HG03432 (cell line): ENCODE measurements at regions not wholly inside any gene's neighbourhood (a gene's known extent, or its start where the extent isn't known, plus 50 kb on each side); places are given as distances from the start of the nearest gene placed in this dataset.

ENCODE experiments used
- ATAC-seq: cut with Tn5 transposase; IDR thresholded peaks from one replicate; pipeline ENCODE4 v1.9.1; 2021; ENCODE audit warnings: mild to moderate bottlenecking, moderate library complexity; ENCODE audit not compliant: unreplicated experiment

DNA sequence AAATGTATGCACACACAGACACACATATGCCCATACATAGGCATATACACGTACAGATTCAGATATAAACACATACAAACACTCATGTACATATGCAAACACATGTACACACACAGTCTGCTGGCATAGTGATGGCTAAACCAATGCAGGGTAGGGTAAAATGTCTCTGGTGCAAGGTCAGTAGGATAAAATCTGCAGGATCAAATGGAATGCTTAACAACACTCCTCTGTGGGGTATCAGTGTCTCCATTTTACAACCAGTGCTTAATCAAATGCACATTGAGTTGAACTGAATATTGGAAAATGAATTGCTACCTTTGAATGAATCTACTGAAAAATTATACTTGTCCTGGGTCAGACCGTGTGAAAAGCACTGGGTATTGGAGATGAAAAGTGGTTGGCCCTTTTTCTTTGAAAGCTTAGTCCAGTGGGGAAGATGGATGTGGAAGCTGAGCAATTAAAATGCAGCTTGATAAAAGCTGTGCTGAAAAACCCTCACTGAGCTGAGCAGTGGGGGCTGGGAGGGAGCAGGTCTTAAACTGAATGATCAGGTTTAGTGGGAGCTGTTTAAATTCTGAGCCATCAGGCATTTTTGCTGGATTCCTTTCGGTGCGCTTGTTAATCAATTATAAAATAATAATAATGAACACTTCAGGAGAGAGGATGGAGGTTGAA, 314.7 kb downstream of the HAPSTR1 start:
- ATAC-seq = no peak

DNA sequence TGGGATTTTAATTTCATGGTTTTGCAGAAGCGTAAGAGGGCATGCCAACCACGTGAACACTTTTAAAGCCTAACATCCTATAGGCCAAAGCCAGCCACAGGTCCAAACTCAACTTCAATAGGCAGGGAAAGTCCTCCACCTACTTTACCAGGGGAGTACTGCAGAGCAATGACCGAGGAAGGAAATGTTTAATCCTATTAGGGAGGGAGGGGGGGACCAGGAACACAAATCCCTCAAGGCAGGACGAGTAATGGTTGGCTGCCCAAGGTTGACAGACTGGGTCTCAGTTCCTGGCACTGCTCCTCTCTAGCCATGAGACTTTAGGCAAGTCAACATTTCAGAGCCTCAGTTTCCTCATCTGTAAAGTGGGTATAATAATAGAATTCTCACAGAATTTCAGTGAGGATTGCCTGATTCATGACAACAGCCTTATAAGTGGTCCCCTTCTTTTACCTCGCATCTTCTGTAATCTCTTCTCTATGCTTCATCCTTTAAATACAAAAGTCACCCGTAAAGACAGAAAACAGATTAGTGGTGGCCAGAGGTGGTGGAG, 315.8 kb downstream of the HAPSTR1 start:
- no peak for ATAC-seq

DNA sequence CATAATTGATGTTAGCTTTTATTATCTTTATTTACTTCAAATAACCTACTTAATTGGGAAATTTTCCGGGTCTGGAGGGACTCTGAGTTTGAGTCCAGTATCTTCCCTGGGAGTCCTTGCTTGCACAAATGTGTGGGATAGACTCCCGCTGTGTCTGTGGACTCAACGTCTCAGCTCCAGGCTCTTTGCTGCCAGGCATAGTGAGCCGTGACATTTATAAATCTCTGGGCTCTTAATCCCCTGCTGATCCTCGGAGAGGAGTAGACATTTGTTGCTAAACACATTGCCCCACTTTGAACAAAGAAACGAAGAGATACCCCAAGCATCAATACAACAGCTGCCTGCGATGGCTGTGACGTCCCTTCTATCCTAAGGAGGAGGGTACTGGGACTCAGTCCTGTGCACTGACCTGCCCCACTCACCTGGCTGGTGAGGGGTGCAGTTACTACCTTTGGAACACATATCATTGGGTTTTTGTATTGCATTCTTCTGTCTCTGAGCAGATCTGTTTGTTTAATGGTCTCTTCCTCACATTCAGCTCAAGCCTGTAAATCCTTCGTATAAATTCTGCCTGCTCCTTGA, 316.9 kb downstream of the HAPSTR1 start:
- ATAC-seq = no peak

DNA sequence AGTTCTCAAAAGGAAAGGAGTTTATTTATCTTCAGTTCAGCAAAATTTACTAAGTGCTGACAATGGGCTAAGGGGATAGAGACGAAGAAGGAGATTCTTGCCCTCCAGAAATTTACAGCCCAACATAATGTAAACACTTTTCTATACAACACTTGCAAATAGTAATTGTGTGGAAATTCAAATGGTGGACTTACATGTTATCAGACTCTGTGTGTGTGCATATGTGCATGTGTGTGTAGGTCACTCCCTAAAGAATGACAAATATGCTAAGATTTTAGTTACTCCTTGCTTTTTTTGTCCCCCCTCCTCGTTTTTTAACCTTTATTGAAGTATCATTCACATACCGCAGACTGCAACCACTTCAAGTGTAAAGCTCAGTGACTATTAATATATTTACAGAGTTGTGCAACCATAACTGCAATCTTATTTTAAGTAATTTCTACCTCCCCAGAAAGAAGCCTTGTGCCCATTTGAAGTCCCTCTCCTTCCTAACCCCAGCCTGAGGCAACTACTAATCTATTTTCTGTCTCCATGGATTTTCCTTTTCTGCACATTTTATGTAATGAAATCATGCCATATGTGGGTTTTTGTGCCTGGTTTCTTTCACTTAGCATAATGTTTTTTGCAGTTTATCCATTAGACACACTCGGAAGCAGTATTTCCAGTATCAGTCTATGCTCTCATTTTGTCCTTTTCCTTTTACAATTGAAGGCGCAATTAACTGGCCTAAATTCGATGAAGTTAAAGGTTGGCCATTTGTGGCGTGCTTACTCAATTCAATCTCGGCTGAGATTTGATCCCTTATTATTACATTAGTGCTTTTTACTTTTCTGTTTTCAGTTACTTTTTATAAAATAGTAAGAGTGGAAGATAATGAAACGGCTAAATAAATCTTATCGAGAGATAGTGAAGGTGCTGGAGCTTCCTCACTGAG, 318.4 kb downstream of the HAPSTR1 start:
- no peak for ATAC-seq

DNA sequence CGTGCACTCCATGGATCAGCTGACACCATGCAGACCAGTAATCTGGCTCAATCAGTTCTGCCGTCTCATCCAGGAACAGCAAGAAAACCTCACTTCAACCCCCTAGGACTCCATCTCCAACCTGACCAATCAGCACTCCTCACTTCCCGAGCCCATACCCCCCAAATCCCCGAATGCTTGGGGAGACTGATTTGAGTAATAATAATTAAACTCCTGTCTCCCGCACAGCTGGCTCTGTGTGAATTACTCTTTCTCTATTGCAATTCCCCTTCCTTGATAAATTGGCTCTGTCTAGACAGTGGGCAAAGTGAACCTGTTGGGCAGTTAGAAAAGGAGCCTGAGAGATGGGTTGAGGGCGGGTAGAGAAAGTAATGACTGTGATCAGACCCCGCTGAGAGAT, 320.0 kb downstream of the HAPSTR1 start:
- no peak for ATAC-seq

DNA sequence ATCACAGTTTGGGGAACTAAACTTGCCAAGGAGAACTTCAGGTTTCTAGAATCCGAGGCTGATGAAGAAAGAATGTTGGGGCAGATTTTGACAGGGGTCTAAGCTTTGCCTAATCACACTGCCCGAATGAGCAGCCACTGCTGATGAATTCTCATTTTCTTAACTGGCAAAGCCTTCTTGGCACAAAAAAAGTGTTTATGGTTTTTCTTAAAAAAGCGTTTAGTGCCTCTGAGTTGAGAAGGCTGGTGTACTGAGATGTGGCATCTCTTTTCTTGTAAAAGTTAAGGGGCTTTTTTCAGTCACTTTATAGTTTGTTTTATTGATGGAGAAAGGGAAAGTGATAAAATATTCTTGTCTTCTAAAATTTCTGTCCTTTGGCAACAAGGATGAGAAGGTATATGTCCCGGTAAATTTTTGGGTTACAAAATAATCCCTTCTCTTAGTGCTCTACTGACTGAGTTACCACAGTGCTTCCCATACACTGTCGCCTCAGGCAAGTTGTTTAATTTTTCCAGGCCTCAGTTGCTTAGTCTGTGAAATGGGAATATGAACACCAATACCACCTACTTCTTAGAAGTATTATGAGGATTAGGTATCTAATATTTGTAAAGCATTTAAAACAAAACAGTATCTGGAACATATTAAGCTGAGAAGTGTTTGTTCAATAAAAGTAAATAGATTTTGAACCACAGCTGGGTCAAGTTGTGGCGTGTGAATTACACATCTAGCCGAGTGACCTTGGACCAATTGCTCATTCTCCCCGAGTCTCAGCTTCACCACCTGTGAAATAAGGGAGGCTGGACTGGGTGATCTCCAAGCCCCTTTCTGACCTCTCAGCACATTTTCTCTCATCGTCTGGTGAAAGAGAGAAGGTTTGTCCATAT, 320.8 kb downstream of the HAPSTR1 start:
- no peak for ATAC-seq

DNA sequence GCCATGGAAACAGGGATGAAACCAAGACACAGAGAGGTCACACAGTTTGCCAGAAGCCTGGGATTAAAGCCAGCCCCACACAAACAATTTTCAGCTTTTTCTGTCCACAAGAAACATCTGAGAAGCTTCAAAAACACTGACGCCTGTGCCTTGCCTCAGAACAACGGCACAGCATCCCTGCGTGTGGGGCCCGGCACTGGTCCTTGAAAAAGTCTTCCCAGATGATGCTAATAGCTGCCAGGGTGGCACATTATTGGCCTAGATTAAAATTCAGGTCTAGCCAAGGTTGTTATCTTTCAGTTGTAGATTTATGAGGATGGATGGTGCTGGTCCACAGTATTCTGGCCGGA, 321.4 kb downstream of the HAPSTR1 start:
- ATAC-seq = no peak

DNA sequence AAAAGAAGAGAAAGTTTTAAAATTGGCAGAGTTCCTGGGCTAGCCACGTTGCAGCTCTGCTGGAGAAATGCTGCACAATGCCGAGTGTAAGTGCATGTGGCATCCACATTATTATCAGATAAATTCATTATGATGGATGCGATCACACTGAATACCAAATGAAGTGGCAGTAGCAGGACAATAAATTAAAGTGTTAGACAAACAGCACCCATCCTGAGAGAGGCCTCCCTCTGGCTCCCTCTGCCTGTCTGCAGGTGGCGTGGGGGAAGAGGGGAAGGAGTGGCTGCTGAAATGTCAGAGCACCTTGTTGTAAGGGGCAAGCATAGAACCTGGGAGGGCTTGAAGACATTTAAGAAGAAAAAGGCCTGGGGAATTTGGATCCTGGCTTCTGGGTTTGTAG, 324.1 kb downstream of the HAPSTR1 start:
- ATAC-seq = no peak

DNA sequence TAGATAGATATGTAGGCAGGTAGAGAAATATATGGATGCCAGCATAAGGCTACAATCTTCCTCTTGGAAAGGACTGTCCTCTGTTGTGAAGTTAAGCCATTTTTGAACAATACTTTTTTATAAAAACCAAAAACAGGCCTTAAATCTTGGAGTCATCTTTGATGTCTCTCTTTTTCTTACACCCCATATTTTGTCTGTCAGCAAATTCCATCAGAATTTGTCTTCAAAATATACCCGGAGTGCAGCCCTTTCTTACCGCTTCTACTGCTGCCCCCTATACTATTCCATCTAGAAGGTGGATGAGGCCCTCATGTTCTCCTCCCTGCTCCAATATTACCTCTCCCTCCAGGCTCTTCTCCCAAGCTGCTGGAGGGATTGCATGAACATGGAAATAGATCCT, 326.5 kb downstream of the HAPSTR1 start:
- no peak for ATAC-seq

DNA sequence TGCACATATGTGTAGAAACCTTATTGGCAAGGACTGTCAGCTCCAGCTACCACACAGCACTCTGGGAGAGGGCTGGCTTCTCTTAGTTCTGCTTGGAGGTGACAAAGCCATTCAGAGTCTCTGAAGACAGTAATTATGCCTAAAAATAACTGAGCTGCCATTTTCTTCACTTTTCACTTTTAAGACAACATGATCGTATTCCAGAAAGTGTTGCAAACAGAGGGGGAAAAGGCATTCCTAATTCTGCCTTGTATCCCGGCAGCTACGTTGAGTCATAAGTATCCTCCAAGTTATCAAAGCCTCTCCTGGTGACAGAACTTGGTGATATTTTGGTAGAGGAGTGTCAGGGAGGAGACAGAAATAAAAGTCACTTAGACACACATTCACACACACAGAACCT, 327.7 kb downstream of the HAPSTR1 start:
- no peak for ATAC-seq

DNA sequence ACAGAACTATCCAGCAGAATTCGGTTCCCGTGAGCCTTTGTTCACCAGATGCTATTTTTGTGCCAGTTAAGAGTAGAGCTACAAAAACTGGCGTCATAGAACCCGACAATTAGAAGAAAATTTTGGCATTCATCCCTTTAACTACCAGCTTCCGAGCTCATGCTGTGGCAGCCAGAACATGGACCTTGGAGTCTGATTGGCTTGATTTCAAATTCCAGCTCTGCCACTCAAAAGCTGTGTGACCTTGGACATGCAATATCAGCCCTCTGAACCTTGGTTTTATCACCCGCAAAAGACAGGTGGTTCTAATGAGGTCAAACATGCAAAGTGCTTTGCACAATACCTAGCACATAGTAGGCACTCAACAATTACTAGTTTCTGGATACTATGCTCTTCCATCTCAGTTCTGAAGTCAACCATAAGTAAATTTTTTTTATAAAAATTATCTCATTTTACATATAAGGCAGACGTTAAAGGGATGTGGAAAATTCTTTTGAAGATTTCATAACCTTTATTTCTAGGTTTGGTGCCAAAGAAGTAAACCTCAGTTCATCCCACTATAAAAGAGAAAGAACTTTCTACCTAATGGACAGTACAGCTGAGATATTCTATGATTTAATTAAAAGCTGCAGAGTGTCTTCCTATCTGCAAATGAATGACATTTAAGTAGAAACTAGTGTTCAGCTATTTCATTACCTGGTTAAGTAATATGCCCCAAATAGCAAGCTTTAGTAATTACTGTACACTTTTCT, 331.5 kb downstream of the HAPSTR1 start:
- no peak for ATAC-seq

DNA sequence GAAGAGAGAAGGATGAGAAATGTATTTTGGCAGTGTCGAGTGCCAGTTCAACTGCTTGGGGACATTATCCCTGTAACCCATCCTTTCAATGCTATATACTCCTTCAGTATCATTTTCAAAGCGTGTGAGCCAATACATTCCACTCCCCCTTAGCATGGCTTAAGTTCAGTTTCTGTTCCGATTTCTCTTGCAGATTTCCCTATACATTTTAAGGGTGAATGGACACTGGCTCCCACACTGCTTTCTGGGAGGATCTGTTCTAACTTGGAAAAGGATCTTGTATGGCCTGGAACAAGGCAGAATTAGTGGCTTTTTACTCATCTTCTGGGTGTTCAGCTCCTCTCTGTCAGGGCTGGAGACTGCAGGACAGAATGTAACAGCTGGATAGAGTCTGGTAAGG, 333.8 kb downstream of the HAPSTR1 start:
- no peak for ATAC-seq

DNA sequence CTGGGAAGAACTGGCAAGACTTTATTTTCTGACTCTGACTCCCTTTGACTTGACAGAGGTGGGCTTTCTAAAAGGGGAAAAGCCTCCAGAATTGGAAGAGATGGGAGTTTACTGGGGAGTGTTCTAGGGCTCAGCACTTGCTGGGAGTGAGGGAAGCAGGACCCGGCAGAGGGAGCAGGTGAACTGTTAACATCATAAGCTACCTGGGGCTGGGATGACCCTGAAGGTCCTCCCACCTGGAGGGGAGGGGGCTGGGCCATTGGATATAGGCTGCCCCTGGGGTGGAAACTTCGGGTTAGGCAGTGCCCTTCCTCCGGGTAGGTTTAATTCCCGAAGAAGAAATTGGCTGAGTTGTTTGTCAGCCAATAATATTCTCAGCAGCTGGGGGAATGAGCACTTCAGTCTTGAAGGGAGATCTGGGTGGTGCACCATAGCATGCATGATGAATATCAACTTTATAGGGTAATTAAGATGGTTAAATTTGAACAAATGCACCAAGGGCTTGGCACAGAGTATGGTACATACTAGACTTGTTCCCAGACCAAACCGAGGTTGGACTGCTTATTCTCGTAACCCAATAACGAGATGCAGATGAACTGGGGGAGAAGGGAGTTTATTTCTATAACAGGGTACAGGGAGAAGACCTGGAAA, 337.0 kb downstream of the HAPSTR1 start:
- ATAC-seq = no peak

DNA sequence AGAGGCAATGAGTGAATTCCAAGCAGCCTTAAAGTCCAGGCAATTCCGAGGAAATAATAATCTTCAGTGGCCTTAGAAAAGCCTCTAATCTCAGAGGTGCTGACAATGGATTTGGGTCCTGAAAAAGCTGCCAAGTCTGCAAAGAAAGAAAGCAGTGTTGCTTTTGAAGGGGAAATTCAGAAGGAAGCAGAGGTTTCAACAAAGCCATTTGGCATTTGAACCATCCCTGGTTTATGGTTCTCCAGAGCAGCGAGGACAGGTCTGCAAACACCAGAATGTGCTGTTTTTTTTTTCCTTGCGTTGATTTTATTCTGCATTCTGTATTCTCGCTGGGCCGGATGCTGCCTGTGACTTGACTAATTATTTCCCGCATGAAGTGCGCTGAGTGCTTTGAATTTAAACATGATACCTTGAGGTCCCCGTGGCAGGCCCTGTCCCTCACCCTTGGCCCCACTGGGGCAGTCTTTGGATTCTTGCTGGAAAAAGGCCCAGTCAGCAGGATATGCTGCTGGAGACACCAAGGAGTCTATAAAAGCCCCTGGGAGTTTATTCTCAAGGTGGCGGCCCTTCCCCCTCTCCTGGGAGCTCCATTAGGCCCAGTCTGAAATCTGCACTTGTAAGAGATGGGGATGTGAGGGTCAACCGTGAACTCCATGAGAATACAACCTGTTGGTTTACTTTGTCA, 338.3 kb downstream of the HAPSTR1 start:
- ATAC-seq = no peak

DNA sequence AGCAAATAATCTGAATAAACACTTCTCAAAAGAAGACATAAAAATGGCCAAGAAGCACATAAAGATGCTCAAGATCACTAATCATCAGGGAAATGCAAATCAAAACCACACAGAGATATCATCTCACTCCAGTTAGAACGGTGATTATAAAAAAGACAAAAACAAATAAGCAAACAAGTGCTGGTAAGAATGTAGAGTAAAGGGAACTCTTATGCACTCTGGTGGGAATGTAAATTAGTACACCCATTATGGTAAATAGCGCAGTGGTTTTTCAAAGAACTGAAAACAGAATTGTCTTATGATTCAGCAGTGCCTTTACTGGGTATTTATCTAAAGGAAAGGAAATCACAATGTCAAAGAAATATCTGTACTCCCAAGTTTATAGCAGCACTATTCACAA, 343.2 kb downstream of the HAPSTR1 start:
- ATAC-seq = no peak

DNA sequence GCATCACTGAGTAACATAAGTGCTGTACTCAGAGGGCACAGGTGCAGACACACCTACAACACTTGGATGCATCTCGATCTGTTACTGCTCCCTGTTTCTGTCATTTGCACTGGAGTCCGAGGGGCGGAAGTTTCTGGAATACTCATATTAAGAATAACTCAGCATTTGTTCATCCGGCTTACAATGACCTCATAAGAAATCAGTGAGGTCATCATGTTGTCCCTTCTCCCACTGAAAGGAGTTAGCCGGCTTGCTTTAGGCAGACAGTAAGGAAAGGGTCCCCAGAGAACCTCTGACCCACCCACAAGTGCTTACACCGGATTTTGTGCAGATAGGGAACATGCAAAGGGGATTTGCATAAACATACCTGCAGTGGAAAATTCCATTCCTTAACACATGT, 344.7 kb downstream of the HAPSTR1 start:
- no peak for ATAC-seq

DNA sequence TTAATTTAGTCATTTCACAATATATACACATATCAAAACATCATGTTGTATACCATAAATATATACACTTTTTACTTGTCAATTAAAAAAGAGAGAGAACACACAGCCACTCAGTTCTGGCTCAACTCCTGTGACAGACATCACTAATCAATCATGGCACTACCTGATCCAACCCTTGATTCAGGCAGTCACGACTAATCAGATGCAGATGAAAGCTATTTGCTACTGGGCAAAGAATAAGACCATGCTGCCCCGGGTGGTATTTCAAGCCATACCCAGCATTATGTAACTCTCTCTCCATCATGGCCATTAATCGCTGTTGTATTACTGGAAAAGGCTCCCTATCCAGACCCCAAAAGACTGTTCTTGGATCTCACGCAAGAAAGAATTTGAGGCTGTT, 345.7 kb downstream of the HAPSTR1 start:
- ATAC-seq = no peak

DNA sequence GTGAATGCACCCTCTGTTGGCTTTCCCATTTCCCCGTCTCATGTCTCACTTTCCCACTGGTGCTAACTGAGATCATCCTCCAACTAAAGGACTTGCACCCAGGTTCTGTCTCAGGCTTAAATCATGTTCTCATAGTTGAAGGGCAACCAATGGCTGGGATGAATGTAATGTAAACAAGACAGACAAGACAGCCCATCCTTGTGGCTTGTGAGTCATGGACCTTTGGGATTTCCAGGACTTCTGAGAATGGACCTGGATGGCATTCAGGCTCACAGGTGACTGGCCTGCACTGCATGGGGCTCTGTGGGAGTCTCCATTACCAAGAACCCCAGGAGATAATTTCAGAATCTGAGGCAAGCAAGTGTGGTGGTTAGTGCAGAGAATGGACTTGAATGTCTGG, 347.5 kb downstream of the HAPSTR1 start:
- ATAC-seq = no peak

DNA sequence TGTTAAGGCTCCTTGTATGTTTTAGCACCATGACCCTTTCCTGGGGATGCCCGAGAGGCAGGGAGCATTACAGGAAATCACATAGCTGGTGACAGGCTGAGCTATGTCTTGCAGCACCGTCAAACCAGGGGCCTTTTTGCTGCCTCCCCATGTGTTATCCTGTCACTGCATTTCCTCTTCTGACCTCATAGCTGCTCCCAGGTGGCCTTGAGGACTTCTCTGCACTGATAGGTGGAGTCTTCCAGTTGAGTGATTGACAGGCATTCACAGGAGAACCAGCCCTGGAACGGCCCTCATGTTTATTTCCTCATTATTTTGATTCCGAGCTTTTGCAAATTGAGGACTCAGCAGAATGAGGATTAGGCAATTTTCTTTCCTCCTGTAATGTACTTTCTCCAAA, 349.6 kb downstream of the HAPSTR1 start:
- ATAC-seq = no peak
